OCI-LY1 (cell line): ENCODE measurements at regions not wholly inside any gene's neighbourhood (a gene's known extent, or its start where the extent isn't known, plus 50 kb on each side); places are given as distances from the start of the nearest gene placed in this dataset.

Experiments used
- H2AFZ ChIP-seq: fragments of 200-600 bp; sonication (generic), shearing (Covaris generic); 2 replicates; pipeline ENCODE4 v1.6.0; 2014; ENCODE audit warnings: antibody characterized with exemption, mild to moderate bottlenecking, low read length
- H3F3A ChIP-seq: fragments of 200-600 bp; sonication (generic), shearing (Covaris generic); 2 replicates; pipeline ENCODE4 v1.6.0; 2014; ENCODE audit warnings: mild to moderate bottlenecking, antibody characterized with exemption, low read length, moderate library complexity; ENCODE audit not compliant: insufficient read depth
- H3K27ac ChIP-seq: fragments of 200-600 bp; sonication (generic); 2 replicates; pipeline ENCODE4 v1.5.1; 2014; ENCODE audit warnings: low read length, mixed run types, mild to moderate bottlenecking, low read depth; ENCODE audit not compliant: poor library complexity, severe bottlenecking
- H3K27me3 ChIP-seq: fragments of 200-600 bp; sonication (generic); 2 replicates; pipeline ENCODE4 v1.6.0; 2014; ENCODE audit warnings: antibody characterized with exemption, mild to moderate bottlenecking, low read length, moderate library complexity; ENCODE audit not compliant: insufficient read depth
- H3K36me3 ChIP-seq: fragments of 200-600 bp; sonication (generic); 2 replicates; pipeline ENCODE4 v1.6.1; 2014; ENCODE audit warnings: mild to moderate bottlenecking, antibody characterized with exemption, low read length, moderate library complexity, mixed read lengths; ENCODE audit not compliant: insufficient read depth
- H3K4me1 ChIP-seq: fragments of 200-600 bp; sonication (generic); 2 replicates; pipeline ENCODE4 v1.5.1; 2014; ENCODE audit warnings: mild to moderate bottlenecking, low read length, moderate library complexity; ENCODE audit not compliant: insufficient read depth, severe bottlenecking
- H3K4me2 ChIP-seq: fragments of 200-600 bp; sonication (generic), shearing (Covaris generic); 2 replicates; pipeline ENCODE4 v1.6.1; 2014; ENCODE audit warnings: low read length
- H3K4me3 ChIP-seq: fragments of 200-600 bp; sonication (generic); 2 replicates; pipeline ENCODE4 v1.5.1; 2014; ENCODE audit warnings: low read length, low read depth, mild to moderate bottlenecking, mixed read lengths; ENCODE audit not compliant: poor library complexity, severe bottlenecking
- H3K79me2 ChIP-seq: fragments of 200-600 bp; shearing (Covaris generic); 2 replicates; pipeline ENCODE4 v1.6.1; 2016; ENCODE audit warnings: mixed run types, low read length, mixed read lengths; ENCODE audit not compliant: insufficient read depth
- H3K9ac ChIP-seq: fragments of 200-600 bp; sonication (generic), shearing (Covaris generic); 2 replicates; pipeline ENCODE4 v1.6.1; 2014; ENCODE audit warnings: mild to moderate bottlenecking, low read length, mixed read lengths
- H3K9me2 ChIP-seq: fragments of 200-600 bp; sonication (generic), shearing (Covaris generic); 2 replicates; pipeline ENCODE4 v1.6.1; 2014; ENCODE audit warnings: low read depth, mild to moderate bottlenecking, low read length, mixed read lengths
- H3K9me3 ChIP-seq: fragments of 200-600 bp; shearing (Covaris generic); 2 replicates; pipeline ENCODE4 v1.6.1; 2014; ENCODE audit warnings: low read length, mixed read lengths
- H4K20me1 ChIP-seq: fragments of 200-600 bp; sonication (generic), shearing (Covaris generic); 2 replicates; pipeline ENCODE4 v1.6.0; 2016; ENCODE audit warnings: mild to moderate bottlenecking, low read length; ENCODE audit not compliant: insufficient read depth
- CTCF ChIP-seq: fragments of 200-600 bp; sonication (generic), shearing (Covaris generic); IDR thresholded peaks from 2 replicates; pipeline ENCODE4 v1.5.1; 2017; ENCODE audit warnings: mild to moderate bottlenecking, antibody characterized with exemption, low read length, moderate library complexity, mixed read lengths
- EZH2 ChIP-seq: fragments of 200-600 bp; sonication (generic), shearing (Covaris generic); IDR thresholded peaks from 2 replicates; pipeline ENCODE4 v1.8.0; 2017; ENCODE audit warnings: borderline replicate concordance, mixed run types, mild to moderate bottlenecking, antibody characterized with exemption, low read length, moderate library complexity, mixed read lengths

- Histone ChIP-seq H3K79me2 (no peaks in the 10 kb centered on the region), H3K4me1 (no peaks in the 10 kb centered on the region), H3K9ac (no peak overlapping the region), H3K4me2 (no peak overlapping the region), H4K20me1 (no peaks in the 10 kb centered on the region), H3K9me3 (no peaks in the 10 kb centered on the region), H3K36me3 (no peaks in the 10 kb centered on the region), H3K27ac (no peak overlapping the region), H3K9me2 (no peaks in the 10 kb centered on the region), H3F3A (no peaks in the 10 kb centered on the region), H2AFZ (no peak overlapping the region), H3K4me3 (no peak overlapping the region), H3K27me3 (no peaks in the 10 kb centered on the region)
- TF ChIP-seq EZH2 = no peak
- peak; percentile 61 for TF ChIP-seq CTCF
Measured at GRCh38 chr4:114180481-114180880, 201.0 kb upstream of the ARSJ start.

DNA sequence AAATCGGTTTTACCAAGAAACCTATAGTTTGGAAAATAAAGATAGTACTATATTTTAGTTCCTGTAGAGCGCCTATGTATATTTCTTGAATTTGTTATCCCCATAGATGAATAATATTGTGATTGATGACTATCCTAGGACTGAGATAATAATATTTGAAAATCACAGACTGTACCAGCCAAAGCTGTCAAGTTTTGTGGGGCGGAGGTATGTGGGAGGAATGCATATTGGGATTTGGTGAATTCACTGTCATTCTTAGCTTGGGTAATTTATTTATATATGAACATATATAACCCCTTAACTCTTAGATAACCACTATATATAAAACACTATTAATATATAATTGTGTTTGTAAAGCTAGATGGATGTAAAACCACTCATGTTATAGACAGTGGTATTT, 205.5 kb upstream of the ARSJ start:
- Histone ChIP-seq H2AFZ (no peak overlapping the region), H3K4me2 (no peak overlapping the region), H3K36me3 (no peaks in the 10 kb centered on the region), H3K9ac (no peak overlapping the region), H3F3A (no peaks in the 10 kb centered on the region), H3K4me3 (no peak overlapping the region), H4K20me1 (no peaks in the 10 kb centered on the region), H3K9me2 (no peaks in the 10 kb centered on the region), H3K27me3 (no peaks in the 10 kb centered on the region), H3K79me2 (no peaks in the 10 kb centered on the region), H3K9me3 (no peaks in the 10 kb centered on the region), H3K27ac (no peak overlapping the region), H3K4me1 (no peaks in the 10 kb centered on the region)
- TF ChIP-seq EZH2 = no peak
- TF ChIP-seq CTCF = no peak

DNA sequence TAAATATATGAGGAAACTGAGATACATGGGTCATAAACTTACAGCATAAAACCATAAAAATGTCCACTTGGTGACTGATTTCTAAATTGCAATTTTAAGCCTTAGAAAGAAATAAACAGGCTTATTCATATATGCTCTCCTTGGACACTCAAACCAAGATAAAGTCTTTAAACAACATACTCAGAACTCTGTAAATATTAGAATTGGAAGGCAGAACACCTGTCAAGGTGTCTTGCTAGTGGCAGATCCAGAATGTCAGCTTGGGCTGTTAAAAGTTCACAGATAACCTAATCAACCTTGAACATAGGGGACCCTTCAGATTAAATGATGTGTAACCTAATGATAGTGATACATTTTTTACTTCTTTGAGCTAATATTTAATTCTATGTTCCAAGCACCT, 208.1 kb upstream of the ARSJ start:
- Histone ChIP-seq H4K20me1 (no peaks in the 10 kb centered on the region), H3K4me1 (no peaks in the 10 kb centered on the region), H3F3A (no peaks in the 10 kb centered on the region), H3K79me2 (no peaks in the 10 kb centered on the region), H3K27me3 (no peaks in the 10 kb centered on the region), H3K9ac (no peak overlapping the region), H3K9me3 (no peaks in the 10 kb centered on the region), H3K27ac (no peak overlapping the region), H2AFZ (no peak overlapping the region), H3K4me2 (no peak overlapping the region), H3K9me2 (no peaks in the 10 kb centered on the region), H3K36me3 (no peaks in the 10 kb centered on the region), H3K4me3 (no peak overlapping the region)
- TF ChIP-seq EZH2 (no peak), CTCF (no peak)
